ENCODE measurements at regions not wholly inside any gene's neighbourhood (a gene's known extent, or its start where the extent isn't known, plus 50 kb on each side); places are given as distances from the start of the nearest gene placed in this dataset.
A peak's percentile ranks its signal among the peaks of the same experiment; 100 is the strongest.
"Not testable (repeated sequence)": the region's sequence is repeated elsewhere in the genome, so short reads cannot be mapped to it uniquely, and the experiment has no call there.

DNA sequence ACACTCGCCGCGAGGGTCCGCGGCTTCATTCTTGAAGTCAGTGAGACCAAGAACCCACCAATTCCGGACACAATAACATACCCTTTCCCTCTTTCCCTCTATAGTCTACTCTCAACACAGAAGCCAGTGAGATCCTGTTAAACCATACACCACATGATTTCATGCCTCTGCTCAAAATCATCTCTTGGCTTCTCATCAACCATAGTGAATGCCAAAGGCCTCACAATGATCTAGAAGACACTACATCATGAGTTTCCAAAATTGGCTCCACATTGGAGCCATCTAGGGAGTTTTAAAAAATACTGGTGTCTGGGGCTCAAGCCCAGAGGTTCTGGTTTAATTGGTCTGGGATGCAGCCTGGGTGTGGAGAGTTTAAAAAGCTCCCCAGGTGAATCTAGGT, 124.5 kb downstream of the EFNB1 start:
- H2BK5ac ChIP-seq (ENCODE audit: low read length), result no peak overlapping the region
- H3K4me2 ChIP-seq (ENCODE audit: insufficient read depth, low read length, poor library complexity, severe bottlenecking), result no peak overlapping the region
- H3K27ac ChIP-seq (replicated peaks; ENCODE audit: low read length), result no peak overlapping the region
- peaks cover 0 to 6% (median 0%) of the 10 kb centered on the region in 3 experiments for H3K27me3 ChIP-seq (ENCODE audit: control insufficient read depth in 3 of 3, insufficient read depth in 3 of 3, low read depth in 1 of 3, low read length in 3 of 3)
- H3K79me1 ChIP-seq (ENCODE audit: low read depth, low read length), result no peaks in the 10 kb centered on the region
- no peak overlapping the region for H3K9ac ChIP-seq (ENCODE audit: low read depth, low read length, poor library complexity)
- no peak overlapping the region for H3K18ac ChIP-seq (ENCODE audit: low read length)
- no peak overlapping the region for H3K23ac ChIP-seq (ENCODE audit: low read depth, low read length, poor library complexity)
- H4K91ac ChIP-seq (ENCODE audit: low read depth, low read length, poor library complexity), result no peak overlapping the region
- no peak overlapping the region for H2BK15ac ChIP-seq (ENCODE audit: low read length)
- no peaks in the 10 kb centered on the region for H3K4me1 ChIP-seq (ENCODE audit: control insufficient read depth in 2 of 2, insufficient read depth in 1 of 2, low read depth in 1 of 2, low read length in 2 of 2)
- no peak overlapping the region for H3K4ac ChIP-seq (ENCODE audit: low read length)
- H3K4me3 ChIP-seq (ENCODE audit: low read length in 2 of 2), result no peak overlapping the region
- H2AFZ ChIP-seq (ENCODE audit: low read length), result no peak overlapping the region
- no peak overlapping the region for H2BK12ac ChIP-seq (ENCODE audit: low read length)
- H3K9me3 ChIP-seq (replicated peaks in 1 of 2; ENCODE audit: control insufficient read depth in 2 of 2, insufficient read depth in 1 of 2, low read depth in 1 of 2, low read length in 2 of 2), result peaks cover 0 to 3% of the 10 kb centered on the region in 2 donors
- H3K36me3 ChIP-seq (replicated peaks in 1 of 2; ENCODE audit: control insufficient read depth in 2 of 2, insufficient read depth in 2 of 2, low read length in 2 of 2), result no peaks in the 10 kb centered on the region
- no peak overlapping the region for H2AK5ac ChIP-seq (ENCODE audit: low read depth, low read length)
- no peak overlapping the region for H2BK120ac ChIP-seq (ENCODE audit: low read depth, low read length)
- no CpG with 5 or more reads among the region's 6 CpGs for WGBS, 2 donors (ENCODE audit: extremely low coverage in 2 of 2, insufficient read length in 2 of 2, insufficient replicate concordance in 1 of 2)
- no peak overlapping the region for H3K14ac ChIP-seq (ENCODE audit: low read length)
- H4K8ac ChIP-seq (ENCODE audit: low read depth, low read length), result no peak overlapping the region
- DNase-seq (ENCODE audit: low spot score), result no peak

DNA sequence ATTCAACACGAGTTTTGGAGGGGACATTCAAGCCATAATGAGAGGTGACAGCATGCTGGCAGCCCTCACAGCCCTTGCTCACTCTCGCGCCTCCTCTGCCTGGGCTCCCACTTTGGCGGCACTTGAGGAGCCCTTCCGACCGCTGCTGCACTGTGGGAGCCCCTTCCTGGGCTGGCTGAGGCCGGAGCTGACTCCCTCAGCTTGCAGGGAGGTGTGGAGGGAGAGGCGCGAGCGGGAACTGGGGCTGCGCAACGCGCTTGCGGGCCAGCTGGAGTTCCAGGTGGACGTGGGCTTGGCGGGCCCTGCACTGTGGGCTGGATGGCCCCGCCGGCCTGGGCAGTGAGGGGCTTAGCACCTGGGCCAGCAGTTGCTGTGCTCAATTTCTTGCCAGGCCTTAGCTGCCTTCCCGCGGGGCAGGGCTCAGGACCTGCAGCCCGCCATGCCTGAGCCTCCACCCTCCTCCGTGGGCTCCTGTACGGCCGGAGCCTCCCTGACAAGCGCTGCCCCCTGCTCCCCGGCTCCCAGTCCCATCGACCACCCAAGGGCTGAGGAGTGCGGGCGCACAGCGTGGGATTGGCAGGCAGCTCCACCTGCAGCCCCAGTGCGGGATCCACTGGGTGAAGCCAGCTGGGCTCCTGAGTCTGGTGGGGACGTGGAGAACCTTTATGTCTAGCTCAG, 123.3 kb downstream of the EFNB1 start:
- H3K9ac ChIP-seq (ENCODE audit: low read depth, low read length, poor library complexity); H3K36me3 ChIP-seq (replicated peaks in 1 of 2; ENCODE audit: control insufficient read depth in 2 of 2, insufficient read depth in 2 of 2, low read length in 2 of 2); H3K4me1 ChIP-seq (ENCODE audit: control insufficient read depth in 2 of 2, insufficient read depth in 1 of 2, low read depth in 1 of 2, low read length in 2 of 2); H3K4ac ChIP-seq (ENCODE audit: low read length); H3K4me2 ChIP-seq (ENCODE audit: insufficient read depth, low read length, poor library complexity, severe bottlenecking); H4K8ac ChIP-seq (ENCODE audit: low read depth, low read length); H2BK5ac ChIP-seq (ENCODE audit: low read length); H2AK5ac ChIP-seq (ENCODE audit: low read depth, low read length); H4K91ac ChIP-seq (ENCODE audit: low read depth, low read length, poor library complexity); H2AFZ ChIP-seq (ENCODE audit: low read length); H3K27me3 ChIP-seq (ENCODE audit: control insufficient read depth in 3 of 3, insufficient read depth in 3 of 3, low read depth in 1 of 3, low read length in 3 of 3); H2BK15ac ChIP-seq (ENCODE audit: low read length); H3K18ac ChIP-seq (ENCODE audit: low read length); H3K79me1 ChIP-seq (ENCODE audit: low read depth, low read length); H3K23ac ChIP-seq (ENCODE audit: low read depth, low read length, poor library complexity); H3K9me3 ChIP-seq (replicated peaks in 1 of 2; ENCODE audit: control insufficient read depth in 2 of 2, insufficient read depth in 1 of 2, low read depth in 1 of 2, low read length in 2 of 2); H2BK120ac ChIP-seq (ENCODE audit: low read depth, low read length); H3K14ac ChIP-seq (ENCODE audit: low read length); DNase-seq (ENCODE audit: low spot score); H3K4me3 ChIP-seq (ENCODE audit: low read length in 2 of 2); H3K27ac ChIP-seq (replicated peaks; ENCODE audit: low read length); H2BK12ac ChIP-seq (ENCODE audit: low read length): not testable (repeated sequence)
- WGBS, 2 donors (ENCODE audit: extremely low coverage in 2 of 2, insufficient read length in 2 of 2, insufficient replicate concordance in 1 of 2), result no CpG with 5 or more reads among the region's 32 CpGs

DNA sequence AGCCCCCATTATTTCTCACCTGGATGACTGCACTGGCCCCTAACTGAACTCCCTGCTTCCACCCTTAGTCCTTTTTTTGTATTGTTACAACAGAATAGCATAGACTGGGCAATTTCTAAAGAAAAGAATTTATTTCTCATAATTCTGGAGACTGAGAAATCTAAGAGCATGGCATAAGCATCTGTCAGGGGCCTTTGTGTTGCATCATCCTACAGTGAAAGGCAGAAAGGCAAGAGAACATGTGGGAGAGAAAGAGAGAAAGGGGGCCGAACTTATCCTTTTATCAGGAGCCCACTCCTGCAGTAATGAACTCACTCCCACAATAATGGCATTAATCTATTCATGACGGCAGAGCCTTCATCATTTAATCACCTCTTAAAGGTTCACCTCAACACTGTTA, 122.1 kb downstream of the EFNB1 start:
- Histone ChIP-seq H3K4me1 (ENCODE audit: control insufficient read depth in 2 of 2, insufficient read depth in 1 of 2, low read depth in 1 of 2, low read length in 2 of 2) (no peaks in the 10 kb centered on the region), H2BK15ac (ENCODE audit: low read length) (no peak overlapping the region), H2BK12ac (ENCODE audit: low read length) (no peak overlapping the region), H4K91ac (ENCODE audit: low read depth, low read length, poor library complexity) (no peak overlapping the region), H3K79me1 (ENCODE audit: low read depth, low read length) (no peaks in the 10 kb centered on the region), H3K27me3 (ENCODE audit: control insufficient read depth in 3 of 3, insufficient read depth in 3 of 3, low read depth in 1 of 3, low read length in 3 of 3) (peaks cover 0 to 8% (median 0%) of the 10 kb centered on the region in 3 experiments), H3K9me3 (replicated peaks in 1 of 2; ENCODE audit: control insufficient read depth in 2 of 2, insufficient read depth in 1 of 2, low read depth in 1 of 2, low read length in 2 of 2) (peaks cover 0 to 3% of the 10 kb centered on the region in 2 donors), H2AFZ (ENCODE audit: low read length) (no peak overlapping the region), H3K4me2 (ENCODE audit: insufficient read depth, low read length, poor library complexity, severe bottlenecking) (no peak overlapping the region), H2AK5ac (ENCODE audit: low read depth, low read length) (no peak overlapping the region), H2BK120ac (ENCODE audit: low read depth, low read length) (no peak overlapping the region), H3K9ac (ENCODE audit: low read depth, low read length, poor library complexity) (no peak overlapping the region), H3K27ac (replicated peaks; ENCODE audit: low read length) (no peak overlapping the region), H2BK5ac (ENCODE audit: low read length) (no peak overlapping the region), H4K8ac (ENCODE audit: low read depth, low read length) (no peak overlapping the region), H3K18ac (ENCODE audit: low read length) (no peak overlapping the region), H3K23ac (ENCODE audit: low read depth, low read length, poor library complexity) (no peak overlapping the region), H3K4me3 (ENCODE audit: low read length in 2 of 2) (no peak overlapping the region), H3K4ac (ENCODE audit: low read length) (no peak overlapping the region), H3K36me3 (replicated peaks in 1 of 2; ENCODE audit: control insufficient read depth in 2 of 2, insufficient read depth in 2 of 2, low read length in 2 of 2) (no peaks in the 10 kb centered on the region), H3K14ac (ENCODE audit: low read length) (no peak overlapping the region)
- no peak for DNase-seq (ENCODE audit: low spot score)
- no CpG with 5 or more reads among the region's 2 CpGs for WGBS, 2 donors (ENCODE audit: extremely low coverage in 2 of 2, insufficient read length in 2 of 2, insufficient replicate concordance in 1 of 2)

DNA sequence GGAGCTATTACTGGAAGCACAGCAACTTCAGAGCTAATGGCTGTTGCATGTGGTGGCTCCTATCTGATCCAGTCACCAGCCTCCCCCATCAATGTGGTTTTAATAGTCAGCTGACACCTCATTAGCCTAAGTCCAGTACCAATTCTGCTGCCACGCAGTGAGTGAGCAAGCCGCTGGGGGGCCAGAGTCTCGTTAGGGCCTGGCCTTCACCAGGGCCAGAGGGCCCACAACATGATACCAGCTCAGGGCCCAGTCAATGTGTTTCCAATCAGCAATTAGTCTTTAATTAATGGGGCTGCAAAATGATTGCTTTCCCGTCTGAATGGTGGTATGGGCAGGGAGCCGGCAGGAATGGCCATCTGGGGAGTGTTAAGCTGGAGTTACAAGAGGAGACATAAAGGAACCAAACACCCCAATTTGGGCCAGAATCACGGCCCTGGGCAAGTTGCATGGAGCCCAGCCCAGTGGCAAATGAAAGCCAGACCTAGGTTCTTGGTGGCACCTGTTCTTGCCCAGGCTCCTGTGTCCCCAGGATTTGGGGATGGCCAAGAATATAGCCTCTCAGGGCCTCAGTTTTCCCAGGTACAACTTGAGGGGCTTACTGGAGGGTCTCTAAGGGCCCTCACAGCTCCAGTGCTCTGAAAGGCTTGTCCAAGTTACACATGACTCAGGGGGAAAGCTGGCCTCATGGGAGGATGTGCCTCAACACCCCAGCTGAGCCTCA, 119.2 kb downstream of the EFNB1 start:
- H3K4ac ChIP-seq (ENCODE audit: low read length), result no peak overlapping the region
- no peaks in the 10 kb centered on the region for H3K4me1 ChIP-seq (ENCODE audit: control insufficient read depth in 2 of 2, insufficient read depth in 1 of 2, low read depth in 1 of 2, low read length in 2 of 2)
- H3K4me3 ChIP-seq (ENCODE audit: low read length in 2 of 2), result no peak overlapping the region
- no peak overlapping the region for H3K14ac ChIP-seq (ENCODE audit: low read length)
- H3K9me3 ChIP-seq (replicated peaks in 1 of 2; ENCODE audit: control insufficient read depth in 2 of 2, insufficient read depth in 1 of 2, low read depth in 1 of 2, low read length in 2 of 2), result no peaks in the 10 kb centered on the region
- no peak overlapping the region for H3K9ac ChIP-seq (ENCODE audit: low read depth, low read length, poor library complexity)
- H3K79me1 ChIP-seq (ENCODE audit: low read depth, low read length), result no peaks in the 10 kb centered on the region
- WGBS, 2 donors (ENCODE audit: extremely low coverage in 2 of 2, insufficient read length in 2 of 2, insufficient replicate concordance in 1 of 2), result no CpG with 5 or more reads among the region's 6 CpGs
- H2AFZ ChIP-seq (ENCODE audit: low read length), result no peak overlapping the region
- H3K36me3 ChIP-seq (replicated peaks in 1 of 2; ENCODE audit: control insufficient read depth in 2 of 2, insufficient read depth in 2 of 2, low read length in 2 of 2), result no peaks in the 10 kb centered on the region
- H2BK12ac ChIP-seq (ENCODE audit: low read length), result no peak overlapping the region
- H3K4me2 ChIP-seq (ENCODE audit: insufficient read depth, low read length, poor library complexity, severe bottlenecking), result no peak overlapping the region
- H2BK5ac ChIP-seq (ENCODE audit: low read length), result no peak overlapping the region
- peaks cover 0 to 19% (median 0%) of the 10 kb centered on the region in 3 experiments for H3K27me3 ChIP-seq (ENCODE audit: control insufficient read depth in 3 of 3, insufficient read depth in 3 of 3, low read depth in 1 of 3, low read length in 3 of 3)
- H3K27ac ChIP-seq (replicated peaks; ENCODE audit: low read length), result no peak overlapping the region
- H2AK5ac ChIP-seq (ENCODE audit: low read depth, low read length), result no peak overlapping the region
- H2BK15ac ChIP-seq (ENCODE audit: low read length), result peak overlapping the region; percentile 58
- no peak overlapping the region for H4K91ac ChIP-seq (ENCODE audit: low read depth, low read length, poor library complexity)
- no peak overlapping the region for H4K8ac ChIP-seq (ENCODE audit: low read depth, low read length)
- H3K18ac ChIP-seq (ENCODE audit: low read length), result no peak overlapping the region
- no peak for DNase-seq (ENCODE audit: low spot score)
- no peak overlapping the region for H3K23ac ChIP-seq (ENCODE audit: low read depth, low read length, poor library complexity)
- H2BK120ac ChIP-seq (ENCODE audit: low read depth, low read length), result no peak overlapping the region

Data from neuronal stem cell (in vitro differentiated cells).